H9 (cell line): ENCODE measurements at regions not wholly inside any gene's neighbourhood (a gene's known extent, or its start where the extent isn't known, plus 50 kb on each side); places are given as distances from the start of the nearest gene placed in this dataset.

Experiments
- DNase-seq: peaks from one replicate; pipeline ENCODE4 v3.0.0-alpha.2; 2017
- H2AFZ ChIP-seq: one replicate; pipeline ENCODE4 v1.6.1; 2013; ENCODE audit warnings: mild to moderate bottlenecking, low read length, control low read depth, moderate library complexity
- H2AK5ac ChIP-seq: 2 replicates; pipeline ENCODE4 v1.6.1; 2013; ENCODE audit warnings: low read length, control low read depth, mixed read lengths; ENCODE audit not compliant: insufficient read length
- H2BK120ac ChIP-seq: one replicate; pipeline ENCODE4 v1.6.1; 2013; ENCODE audit warnings: low read depth, mild to moderate bottlenecking, low read length, control low read depth, inconsistent platforms; ENCODE audit not compliant: poor library complexity, severe bottlenecking
- H2BK12ac ChIP-seq: 2 replicates; pipeline ENCODE4 v1.6.1; 2013; ENCODE audit warnings: low read length, control low read depth, mixed read lengths, low read depth; ENCODE audit not compliant: insufficient read length
- H2BK15ac ChIP-seq: 2 replicates; pipeline ENCODE4 v1.6.1; 2013; ENCODE audit warnings: low read depth, low read length, control low read depth
- H2BK20ac ChIP-seq: one replicate; pipeline ENCODE4 v1.6.1; 2013; ENCODE audit warnings: low read depth, mild to moderate bottlenecking, low read length, control low read depth, inconsistent platforms; ENCODE audit not compliant: poor library complexity, severe bottlenecking
- H2BK5ac ChIP-seq: 2 replicates; pipeline ENCODE4 v1.6.1; 2013; ENCODE audit warnings: low read length, control low read depth, mixed read lengths; ENCODE audit not compliant: insufficient read length
- H3K14ac ChIP-seq: 2 replicates; pipeline ENCODE4 v1.6.1; 2013; ENCODE audit warnings: low read length, control low read depth; ENCODE audit not compliant: insufficient read depth
- H3K18ac ChIP-seq: 2 replicates; pipeline ENCODE4 v1.6.1; 2013; ENCODE audit warnings: low read depth, mild to moderate bottlenecking, mixed read lengths, low read length, control low read depth; ENCODE audit not compliant: insufficient read length
- H3K23ac ChIP-seq: 2 replicates; pipeline ENCODE4 v1.6.1; 2013; ENCODE audit warnings: low read length, control low read depth, mixed read lengths, low read depth; ENCODE audit not compliant: insufficient read length
- H3K23me2 ChIP-seq: 2 replicates; pipeline ENCODE4 v1.6.1; 2013; ENCODE audit warnings: low read depth, mild to moderate bottlenecking, mixed read lengths, low read length, control low read depth; ENCODE audit not compliant: insufficient read length, poor library complexity, severe bottlenecking
- H3K27ac ChIP-seq: 2 replicates; pipeline ENCODE4 v1.5.1; 2013; ENCODE audit warnings: low read length, control low read depth, mixed read lengths, low read depth; ENCODE audit not compliant: insufficient read length
- H3K27me3 ChIP-seq: 2 replicates; pipeline ENCODE4 v1.6.1; 2013; ENCODE audit warnings: low read length, control low read depth, inconsistent platforms; ENCODE audit not compliant: insufficient read depth
- H3K4ac ChIP-seq: 2 replicates; pipeline ENCODE4 v1.6.1; 2013; ENCODE audit warnings: low read depth, mild to moderate bottlenecking, control low read depth, inconsistent platforms, low read length, moderate library complexity
- H3K4me1 ChIP-seq: 2 replicates; pipeline ENCODE4 v1.6.1; 2013; ENCODE audit warnings: low read length, control low read depth, inconsistent platforms; ENCODE audit not compliant: insufficient read depth
- H3K4me2 ChIP-seq: 2 replicates; pipeline ENCODE4 v1.6.1; 2013; ENCODE audit warnings: low read length, control low read depth, mixed read lengths; ENCODE audit not compliant: insufficient read length, insufficient read depth
- H3K56ac ChIP-seq: 2 replicates; pipeline ENCODE4 v1.6.1; 2013; ENCODE audit warnings: low read depth, mild to moderate bottlenecking, mixed read lengths, low read length, control low read depth; ENCODE audit not compliant: insufficient read length
- H3K79me1 ChIP-seq: 2 replicates; pipeline ENCODE4 v1.6.1; 2013; ENCODE audit warnings: low read depth, mild to moderate bottlenecking, moderate library complexity, low read length, control low read depth, inconsistent platforms; ENCODE audit not compliant: insufficient read depth, poor library complexity, severe bottlenecking
- H3K79me2 ChIP-seq: 2 replicates; pipeline ENCODE4 v1.6.1; 2013; ENCODE audit warnings: low read length, control low read depth, inconsistent platforms; ENCODE audit not compliant: insufficient read depth
- H3K9ac ChIP-seq: 2 replicates; pipeline ENCODE4 v1.6.1; 2013; ENCODE audit warnings: low read length, control low read depth, mixed read lengths; ENCODE audit not compliant: insufficient read length; ENCODE audit errors: extremely low read depth
- H3K9me3 ChIP-seq: one replicate; pipeline ENCODE4 v1.6.1; 2013; ENCODE audit warnings: low read depth, low read length, inconsistent platforms; ENCODE audit not compliant: control insufficient read depth
- H3T11ph ChIP-seq: one replicate; pipeline ENCODE4 v1.6.1; 2013; ENCODE audit warnings: mild to moderate bottlenecking, low read length, control low read depth, inconsistent platforms
- H4K20me1 ChIP-seq: one replicate; pipeline ENCODE4 v1.6.1; 2013; ENCODE audit not compliant: control insufficient read depth, insufficient read length, insufficient read depth
- H4K5ac ChIP-seq: 2 replicates; pipeline ENCODE4 v1.6.1; 2013; ENCODE audit warnings: low read depth, mild to moderate bottlenecking, mixed read lengths, low read length, control low read depth; ENCODE audit not compliant: insufficient read length
- H4K8ac ChIP-seq: replicated peaks from 2 replicates; pipeline ENCODE4 v1.6.1; 2013; ENCODE audit warnings: low read length, control low read depth, mixed read lengths, low read depth; ENCODE audit not compliant: insufficient read length
- H4K91ac ChIP-seq: 2 replicates; pipeline ENCODE4 v1.6.1; 2013; ENCODE audit warnings: low read depth, mild to moderate bottlenecking, moderate library complexity, mixed read lengths, low read length, control low read depth; ENCODE audit not compliant: insufficient read length
- H3K27ac Mint-ChIP-seq, 3 experiments: 2 replicates in 2 of 3; 3 replicates in 1 of 3; pipeline ENCODE4 v1.8.0; 2020 to 2021; ENCODE audit warnings: mixed read lengths in 3 of 3, mild to moderate bottlenecking in 1 of 3, moderate library complexity in 1 of 3
- H3K27me3 Mint-ChIP-seq: 2 replicates; pipeline ENCODE4 v1.8.0; 2021; ENCODE audit warnings: low read depth, mild to moderate bottlenecking, moderate library complexity, mixed read lengths
- H3K36me3 Mint-ChIP-seq, 3 experiments: 2 replicates in 2 of 3; 3 replicates in 1 of 3; pipeline ENCODE4 v1.8.0; 2020 to 2021; ENCODE audit warnings: low read depth in 3 of 3, mixed read lengths in 3 of 3; ENCODE audit not compliant: insufficient read depth in 1 of 3
- H3K4me1 Mint-ChIP-seq, 2 experiments: 2 replicates each; pipeline ENCODE4 v1.8.0; 2020; ENCODE audit warnings: mixed read lengths in 2 of 2
- H3K4me3 Mint-ChIP-seq, 2 experiments: 2 replicates in 1 of 2; 3 replicates in 1 of 2; pipeline ENCODE4 v1.8.0; 2020 to 2021; ENCODE audit warnings: mild to moderate bottlenecking in 2 of 2, mixed read lengths in 2 of 2, moderate library complexity in 1 of 2
- H3K9me3 Mint-ChIP-seq, 2 experiments: 2 replicates in 1 of 2; 3 replicates in 1 of 2; pipeline ENCODE4 v1.8.0; 2020; ENCODE audit warnings: mild to moderate bottlenecking in 2 of 2, mixed read lengths in 2 of 2, moderate library complexity in 1 of 2
- CTCF ChIP-seq: fragments of 200-600 bp; sonication (generic); conservative IDR thresholded peaks from 3 replicates; pipeline ENCODE4 v1.8.0; 2021; ENCODE audit warnings: antibody characterized with exemption, mild to moderate bottlenecking
- WGBS: extraction: QIAGEN DNeasy Blood & Tissue Kit; methylation state at CpG from one replicate; pipeline ENCODE4 v1.1.7; 2013; ENCODE audit warnings: missing lambda C conversion rate, low lambda C conversion rate, mixed read lengths; ENCODE audit not compliant: insufficient read length; ENCODE audit errors: extremely low coverage; 5-methylcytosine and 5-hydroxymethylcytosine counted together

- Histone ChIP-seq H2BK20ac (no peak overlapping the region), H3K27ac (no peak overlapping the region), H3K23ac (no peak overlapping the region), H3K14ac (no peak overlapping the region), H2BK12ac (no peak overlapping the region), H2BK15ac (no peak overlapping the region), H3T11ph (no peak overlapping the region), H3K4me1 (no peaks in the 10 kb centered on the region), H2AK5ac (no peak overlapping the region), H3K4ac (no peak overlapping the region), H4K8ac (no peak overlapping the region), H3K9me3 (no peaks in the 10 kb centered on the region), H4K91ac (no peak overlapping the region), H3K9ac (no peak overlapping the region), H3K27me3 (no peaks in the 10 kb centered on the region), H3K4me2 (no peak overlapping the region), H3K18ac (no peak overlapping the region), H4K5ac (no peak overlapping the region), H2BK5ac (no peak overlapping the region), H3K56ac (no peak overlapping the region), H3K79me1 (no peaks in the 10 kb centered on the region), H4K20me1 (no peaks in the 10 kb centered on the region), H3K23me2 (no peaks in the 10 kb centered on the region), H3K79me2 (no peaks in the 10 kb centered on the region), H2BK120ac (no peak overlapping the region), H2AFZ (no peak overlapping the region)
- Mint-ChIP-seq H3K27ac (no peak overlapping the region), H3K27me3 (no peaks in the 10 kb centered on the region), H3K9me3 (no peaks in the 10 kb centered on the region), H3K4me1 (peaks cover 4 to 7% of the 10 kb centered on the region in 2 experiments; a peak in 3 of 4 replicates), H3K4me3 (no peak overlapping the region), H3K36me3 (no peaks in the 10 kb centered on the region)
- no CpG with 5 or more reads among the region's 2 CpGs for WGBS
- DNase-seq: no peak
- no peak for TF ChIP-seq CTCF
These were observed 446.0 kb downstream of the ISL1 start for GRCh38 chr5:51829230-51829629.
